ENCODE measurements at regions not wholly inside any gene's neighbourhood (a gene's known extent, or its start where the extent isn't known, plus 50 kb on each side); places are given as distances from the start of the nearest gene placed in this dataset.

DNA sequence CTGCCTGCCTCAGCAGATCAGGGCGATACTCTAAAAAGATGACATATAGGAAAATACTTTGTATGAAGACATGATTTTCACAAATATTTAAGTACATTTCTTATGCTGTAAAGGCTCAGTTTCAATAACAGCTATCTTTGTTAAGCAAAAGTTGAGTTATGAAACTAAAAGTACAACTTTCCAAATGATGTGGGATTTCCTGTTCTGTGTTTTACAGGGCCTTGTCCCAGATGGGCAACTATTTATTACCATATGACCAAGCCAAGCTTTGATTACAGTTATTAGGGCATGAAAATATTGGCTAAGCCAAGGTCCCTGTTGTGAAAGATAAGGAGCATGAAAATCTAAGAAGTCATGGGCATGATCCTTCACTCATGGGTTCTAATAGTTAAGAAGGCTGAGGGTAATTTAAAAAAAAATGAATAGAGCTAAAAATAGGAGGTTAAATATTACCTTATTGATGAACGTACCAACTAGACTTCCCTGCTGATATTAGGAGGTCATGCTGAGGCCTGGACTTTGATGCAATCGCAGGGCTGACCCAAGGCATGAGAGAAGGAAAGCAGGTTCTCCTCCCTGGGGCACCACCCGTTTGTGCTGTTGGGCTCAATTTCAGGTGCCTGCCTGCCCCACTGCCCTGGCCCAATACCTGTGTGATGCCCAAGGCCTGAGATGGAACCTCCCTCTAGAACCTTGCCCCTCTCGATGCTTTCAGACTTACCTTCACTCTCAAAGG, 294.4 kb upstream of the PRDM1 start:
- Histone ChIP-seq H3K27me3 (ENCODE audit: insufficient read depth) (no peaks in the 10 kb centered on the region), H4K20me1 (replicated peaks; ENCODE audit: insufficient read depth) (no peaks in the 10 kb centered on the region), H3K4me1 (ENCODE audit: insufficient read depth) (no peaks in the 10 kb centered on the region; the same call in none of the 2 replicates), H3K27ac (ENCODE audit: low read depth) (no peak overlapping the region), H3K79me2 (replicated peaks; ENCODE audit: insufficient read depth) (no peaks in the 10 kb centered on the region), H3K36me3 (ENCODE audit: insufficient read depth) (no peaks in the 10 kb centered on the region), H3K4me3 (no peak overlapping the region), H3K9me2 (ENCODE audit: insufficient read depth) (no peaks in the 10 kb centered on the region), H2AFZ (no peak overlapping the region; the same call in 1 of the 2 replicates), H3F3A (replicated peaks; ENCODE audit: low read depth) (no peaks in the 10 kb centered on the region), H3K4me2 (no peak overlapping the region)
- peaks cover 14% of the 10 kb centered on the region; the same call in 2 of the 3 replicates for H3K4me1 Mint-ChIP-seq
- TF ChIP-seq ZNF331 (CRISPR knock-in tag; IDR thresholded peaks at IDR 0.05; ENCODE audit: low read depth): no peak
- TF ChIP-seq, protein P1, sequence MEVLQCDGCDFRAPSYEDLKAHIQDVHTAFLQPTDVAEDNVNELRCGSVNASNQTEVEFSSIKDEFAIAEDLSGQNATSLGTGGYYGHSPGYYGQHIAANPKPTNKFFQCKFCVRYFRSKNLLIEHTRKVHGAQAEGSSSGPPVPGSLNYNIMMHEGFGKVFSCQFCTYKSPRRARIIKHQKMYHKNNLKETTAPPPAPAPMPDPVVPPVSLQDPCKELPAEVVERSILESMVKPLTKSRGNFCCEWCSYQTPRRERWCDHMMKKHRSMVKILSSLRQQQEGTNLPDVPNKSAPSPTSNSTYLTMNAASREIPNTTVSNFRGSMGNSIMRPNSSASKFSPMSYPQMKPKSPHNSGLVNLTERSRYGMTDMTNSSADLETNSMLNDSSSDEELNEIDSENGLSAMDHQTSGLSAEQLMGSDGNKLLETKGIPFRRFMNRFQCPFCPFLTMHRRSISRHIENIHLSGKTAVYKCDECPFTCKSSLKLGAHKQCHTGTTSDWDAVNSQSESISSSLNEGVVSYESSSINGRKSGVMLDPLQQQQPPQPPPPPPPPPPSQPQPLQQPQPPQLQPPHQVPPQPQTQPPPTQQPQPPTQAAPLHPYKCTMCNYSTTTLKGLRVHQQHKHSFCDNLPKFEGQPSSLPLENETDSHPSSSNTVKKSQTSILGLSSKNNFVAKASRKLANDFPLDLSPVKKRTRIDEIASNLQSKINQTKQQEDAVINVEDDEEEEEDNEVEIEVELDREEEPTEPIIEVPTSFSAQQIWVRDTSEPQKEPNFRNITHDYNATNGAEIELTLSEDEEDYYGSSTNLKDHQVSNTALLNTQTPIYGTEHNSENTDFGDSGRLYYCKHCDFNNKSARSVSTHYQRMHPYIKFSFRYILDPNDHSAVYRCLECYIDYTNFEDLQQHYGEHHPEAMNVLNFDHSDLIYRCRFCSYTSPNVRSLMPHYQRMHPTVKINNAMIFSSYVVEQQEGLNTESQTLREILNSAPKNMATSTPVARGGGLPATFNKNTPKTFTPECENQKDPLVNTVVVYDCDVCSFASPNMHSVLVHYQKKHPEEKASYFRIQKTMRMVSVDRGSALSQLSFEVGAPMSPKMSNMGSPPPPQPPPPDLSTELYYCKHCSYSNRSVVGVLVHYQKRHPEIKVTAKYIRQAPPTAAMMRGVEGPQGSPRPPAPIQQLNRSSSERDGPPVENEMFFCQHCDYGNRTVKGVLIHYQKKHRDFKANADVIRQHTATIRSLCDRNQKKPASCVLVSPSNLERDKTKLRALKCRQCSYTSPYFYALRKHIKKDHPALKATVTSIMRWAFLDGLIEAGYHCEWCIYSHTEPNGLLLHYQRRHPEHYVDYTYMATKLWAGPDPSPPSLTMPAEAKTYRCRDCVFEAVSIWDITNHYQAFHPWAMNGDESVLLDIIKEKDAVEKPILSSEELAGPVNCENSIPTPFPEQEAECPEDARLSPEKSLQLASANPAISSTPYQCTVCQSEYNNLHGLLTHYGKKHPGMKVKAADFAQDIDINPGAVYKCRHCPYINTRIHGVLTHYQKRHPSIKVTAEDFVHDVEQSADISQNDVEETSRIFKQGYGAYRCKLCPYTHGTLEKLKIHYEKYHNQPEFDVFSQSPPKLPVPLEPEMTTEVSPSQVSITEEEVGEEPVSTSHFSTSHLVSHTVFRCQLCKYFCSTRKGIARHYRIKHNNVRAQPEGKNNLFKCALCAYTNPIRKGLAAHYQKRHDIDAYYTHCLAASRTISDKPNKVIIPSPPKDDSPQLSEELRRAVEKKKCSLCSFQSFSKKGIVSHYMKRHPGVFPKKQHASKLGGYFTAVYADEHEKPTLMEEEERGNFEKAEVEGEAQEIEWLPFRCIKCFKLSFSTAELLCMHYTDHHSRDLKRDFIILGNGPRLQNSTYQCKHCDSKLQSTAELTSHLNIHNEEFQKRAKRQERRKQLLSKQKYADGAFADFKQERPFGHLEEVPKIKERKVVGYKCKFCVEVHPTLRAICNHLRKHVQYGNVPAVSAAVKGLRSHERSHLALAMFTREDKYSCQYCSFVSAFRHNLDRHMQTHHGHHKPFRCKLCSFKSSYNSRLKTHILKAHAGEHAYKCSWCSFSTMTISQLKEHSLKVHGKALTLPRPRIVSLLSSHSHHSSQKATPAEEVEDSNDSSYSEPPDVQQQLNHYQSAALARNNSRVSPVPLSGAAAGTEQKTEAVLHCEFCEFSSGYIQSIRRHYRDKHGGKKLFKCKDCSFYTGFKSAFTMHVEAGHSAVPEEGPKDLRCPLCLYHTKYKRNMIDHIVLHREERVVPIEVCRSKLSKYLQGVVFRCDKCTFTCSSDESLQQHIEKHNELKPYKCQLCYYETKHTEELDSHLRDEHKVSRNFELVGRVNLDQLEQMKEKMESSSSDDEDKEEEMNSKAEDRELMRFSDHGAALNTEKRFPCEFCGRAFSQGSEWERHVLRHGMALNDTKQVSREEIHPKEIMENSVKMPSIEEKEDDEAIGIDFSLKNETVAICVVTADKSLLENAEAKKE (CRISPR knock-in tag; IDR thresholded peaks at IDR 0.05): no peak
- no peak for TF ChIP-seq POLR2AphosphoS5 (IDR thresholded peaks at IDR 0.05; ENCODE audit: low read depth)
- no peak for TF ChIP-seq CREB1 (CRISPR knock-in tag; IDR thresholded peaks at IDR 0.05; ENCODE audit: low read depth)
- no peak overlapping the region for H3K27ac Mint-ChIP-seq
- no peak for ATAC-seq
- H3K4me3 Mint-ChIP-seq: no peak overlapping the region
- no peaks in the 10 kb centered on the region for H3K9me3 Mint-ChIP-seq
- no peak for DNase-seq (ENCODE audit: low spot score)
- H3K36me3 Mint-ChIP-seq (ENCODE audit: low read depth): no peaks in the 10 kb centered on the region
- H3K27me3 Mint-ChIP-seq (ENCODE audit: insufficient read depth, low read depth, poor library complexity): no peaks in the 10 kb centered on the region

DNA sequence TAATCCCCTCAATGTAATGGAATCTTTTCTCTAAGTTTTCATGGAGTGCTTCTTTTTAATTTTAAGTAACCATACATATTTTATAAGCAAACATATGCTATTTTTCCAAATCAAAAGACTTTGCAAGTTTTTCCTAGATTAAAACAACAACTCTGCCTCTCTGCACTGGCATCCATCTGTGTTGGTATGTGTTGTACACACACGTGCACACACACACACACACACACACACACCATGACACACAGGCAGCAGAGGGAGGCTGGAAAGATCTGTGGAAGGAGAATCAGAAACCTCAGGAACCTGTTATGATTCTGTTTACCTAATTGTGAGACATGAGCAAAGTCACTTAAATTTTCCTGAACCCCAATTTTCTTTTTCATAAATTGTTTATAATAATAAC, 295.0 kb upstream of the PRDM1 start:
- no peaks in the 10 kb centered on the region for H3K9me2 ChIP-seq (ENCODE audit: insufficient read depth)
- DNase-seq (ENCODE audit: low spot score) (no peak), ATAC-seq (no peak)
- no peak overlapping the region for H3K4me2 ChIP-seq
- no peaks in the 10 kb centered on the region for H3K36me3 ChIP-seq (ENCODE audit: insufficient read depth)
- no peaks in the 10 kb centered on the region for H3K79me2 ChIP-seq (replicated peaks; ENCODE audit: insufficient read depth)
- no peaks in the 10 kb centered on the region for H3K36me3 Mint-ChIP-seq (ENCODE audit: low read depth)
- no peaks in the 10 kb centered on the region for H3K27me3 ChIP-seq (ENCODE audit: insufficient read depth)
- no peaks in the 10 kb centered on the region for H3F3A ChIP-seq (replicated peaks; ENCODE audit: low read depth)
- H4K20me1 ChIP-seq (replicated peaks; ENCODE audit: insufficient read depth): no peaks in the 10 kb centered on the region
- H2AFZ ChIP-seq: no peak overlapping the region
- no peak overlapping the region for H3K27ac Mint-ChIP-seq
- no peaks in the 10 kb centered on the region for H3K27me3 Mint-ChIP-seq (ENCODE audit: insufficient read depth, low read depth, poor library complexity)
- no peaks in the 10 kb centered on the region for H3K9me3 Mint-ChIP-seq
- H3K4me1 ChIP-seq (ENCODE audit: insufficient read depth): no peaks in the 10 kb centered on the region; the same call in none of the 2 replicates
- peaks cover 14% of the 10 kb centered on the region; the same call in 2 of the 3 replicates for H3K4me1 Mint-ChIP-seq
- no peak overlapping the region for H3K4me3 Mint-ChIP-seq
- no peak overlapping the region for H3K27ac ChIP-seq (ENCODE audit: low read depth)
- H3K4me3 ChIP-seq: no peak overlapping the region
- no peak for TF ChIP-seq NANOG (IDR thresholded peaks at IDR 0.05; ENCODE audit: borderline replicate concordance)
- TF ChIP-seq, protein P2, sequence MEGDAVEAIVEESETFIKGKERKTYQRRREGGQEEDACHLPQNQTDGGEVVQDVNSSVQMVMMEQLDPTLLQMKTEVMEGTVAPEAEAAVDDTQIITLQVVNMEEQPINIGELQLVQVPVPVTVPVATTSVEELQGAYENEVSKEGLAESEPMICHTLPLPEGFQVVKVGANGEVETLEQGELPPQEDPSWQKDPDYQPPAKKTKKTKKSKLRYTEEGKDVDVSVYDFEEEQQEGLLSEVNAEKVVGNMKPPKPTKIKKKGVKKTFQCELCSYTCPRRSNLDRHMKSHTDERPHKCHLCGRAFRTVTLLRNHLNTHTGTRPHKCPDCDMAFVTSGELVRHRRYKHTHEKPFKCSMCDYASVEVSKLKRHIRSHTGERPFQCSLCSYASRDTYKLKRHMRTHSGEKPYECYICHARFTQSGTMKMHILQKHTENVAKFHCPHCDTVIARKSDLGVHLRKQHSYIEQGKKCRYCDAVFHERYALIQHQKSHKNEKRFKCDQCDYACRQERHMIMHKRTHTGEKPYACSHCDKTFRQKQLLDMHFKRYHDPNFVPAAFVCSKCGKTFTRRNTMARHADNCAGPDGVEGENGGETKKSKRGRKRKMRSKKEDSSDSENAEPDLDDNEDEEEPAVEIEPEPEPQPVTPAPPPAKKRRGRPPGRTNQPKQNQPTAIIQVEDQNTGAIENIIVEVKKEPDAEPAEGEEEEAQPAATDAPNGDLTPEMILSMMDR (conservative IDR thresholded peaks at IDR 0.05; ENCODE audit: low read depth in 2 of 2): no peak
- TF ChIP-seq EZH2 (IDR thresholded peaks at IDR 0.05; ENCODE audit: low read depth, unreplicated experiment): no peak
- no peak for TF ChIP-seq JUNB (IDR thresholded peaks at IDR 0.05; ENCODE audit: unreplicated experiment)
- TF ChIP-seq ZNF331 (CRISPR knock-in tag; IDR thresholded peaks at IDR 0.05; ENCODE audit: low read depth): no peak
